ENCODE measurements at regions not wholly inside any gene's neighbourhood (a gene's known extent, or its start where the extent isn't known, plus 50 kb on each side); places are given as distances from the start of the nearest gene placed in this dataset.

- BruUV-seq (replicated peaks) = no TSS peak
- CTCF ChIA-PET = no interaction called here
- no peak for TF ChIP-seq CTCF (IDR thresholded peaks at IDR 0.05; ENCODE audit: unreplicated experiment)
- H3K36me3 Mint-ChIP-seq (ENCODE audit: insufficient read depth, unreplicated experiment) = no peaks in the 10 kb centered on the region
- no peak overlapping the region for H3K27ac Mint-ChIP-seq (ENCODE audit: unreplicated experiment)
- intact Hi-C loops (cut with micrococcal nuclease; ENCODE audit: unreplicated experiment) = loop anchor here (5.0 kb wide), 1 partner anchor 533 kb away; no protein-coding TSS in a partner anchor
- DNase-seq = no peak
- no peaks in the 10 kb centered on the region for H3K9me3 Mint-ChIP-seq (ENCODE audit: low read depth, unreplicated experiment)
- H3K4me1 Mint-ChIP-seq (ENCODE audit: low read depth, unreplicated experiment) = no peaks in the 10 kb centered on the region
- H3K4me3 Mint-ChIP-seq (ENCODE audit: low read depth, unreplicated experiment) = no peak overlapping the region
- H3K27me3 Mint-ChIP-seq (ENCODE audit: unreplicated experiment) = peaks cover 66% of the 10 kb centered on the region
Observed at GRCh38 chr12:94749890-94750289, 99.5 kb upstream of the TMCC3 start.

GRCh38 chr12:94749455-94749854, 99.1 kb upstream of the TMCC3 start:
- intact Hi-C loops (cut with micrococcal nuclease; ENCODE audit: unreplicated experiment) = loop anchor here (5.0 kb wide), 1 partner anchor 532 kb away; no protein-coding TSS in a partner anchor
- peaks cover 66% of the 10 kb centered on the region for H3K27me3 Mint-ChIP-seq (ENCODE audit: unreplicated experiment)
- no TSS peak for BruUV-seq (replicated peaks)
- TF ChIP-seq CTCF (IDR thresholded peaks at IDR 0.05; ENCODE audit: unreplicated experiment) = no peak
- no peak overlapping the region for H3K4me3 Mint-ChIP-seq (ENCODE audit: low read depth, unreplicated experiment)
- H3K27ac Mint-ChIP-seq (ENCODE audit: unreplicated experiment) = no peak overlapping the region
- no peaks in the 10 kb centered on the region for H3K4me1 Mint-ChIP-seq (ENCODE audit: low read depth, unreplicated experiment)
- CTCF ChIA-PET = no interaction called here
- no peaks in the 10 kb centered on the region for H3K9me3 Mint-ChIP-seq (ENCODE audit: low read depth, unreplicated experiment)
- H3K36me3 Mint-ChIP-seq (ENCODE audit: insufficient read depth, unreplicated experiment) = no peaks in the 10 kb centered on the region
- no peak for DNase-seq

GRCh38 chr12:94748726-94749421, 98.5 kb upstream of the TMCC3 start:
- H3K27me3 Mint-ChIP-seq (ENCODE audit: unreplicated experiment) = peaks cover 62% of the 10 kb centered on the region
- intact Hi-C loops (cut with micrococcal nuclease; ENCODE audit: unreplicated experiment) = loop anchor here (5.0 kb wide), 1 partner anchor 532 kb away; no protein-coding TSS in a partner anchor
- no peaks in the 10 kb centered on the region for H3K9me3 Mint-ChIP-seq (ENCODE audit: low read depth, unreplicated experiment)
- no peak overlapping the region for H3K4me3 Mint-ChIP-seq (ENCODE audit: low read depth, unreplicated experiment)
- H3K36me3 Mint-ChIP-seq (ENCODE audit: insufficient read depth, unreplicated experiment) = no peaks in the 10 kb centered on the region
- CTCF ChIA-PET = no interaction called here
- H3K27ac Mint-ChIP-seq (ENCODE audit: unreplicated experiment) = no peak overlapping the region
- no peak for TF ChIP-seq CTCF (IDR thresholded peaks at IDR 0.05; ENCODE audit: unreplicated experiment)
- no peak for DNase-seq
- H3K4me1 Mint-ChIP-seq (ENCODE audit: low read depth, unreplicated experiment) = no peaks in the 10 kb centered on the region
- BruUV-seq (replicated peaks) = no TSS peak

- intact Hi-C loops (cut with micrococcal nuclease; ENCODE audit: unreplicated experiment) = loop anchor here (5.0 kb wide), 1 partner anchor 528 kb away; no protein-coding TSS in a partner anchor
- CTCF ChIA-PET = no interaction called here
- Mint-ChIP-seq H3K27me3 (ENCODE audit: unreplicated experiment) (peaks cover 44% of the 10 kb centered on the region), H3K4me3 (ENCODE audit: low read depth, unreplicated experiment) (no peak overlapping the region), H3K9me3 (ENCODE audit: low read depth, unreplicated experiment) (no peaks in the 10 kb centered on the region), H3K4me1 (ENCODE audit: low read depth, unreplicated experiment) (no peaks in the 10 kb centered on the region), H3K36me3 (ENCODE audit: insufficient read depth, unreplicated experiment) (no peaks in the 10 kb centered on the region), H3K27ac (ENCODE audit: unreplicated experiment) (no peak overlapping the region)
- no peak for DNase-seq
- TF ChIP-seq CTCF (IDR thresholded peaks at IDR 0.05; ENCODE audit: unreplicated experiment) = no peak
- no TSS peak for BruUV-seq (replicated peaks)
Observed at GRCh38 chr12:94745562-94745961, 95.2 kb upstream of the TMCC3 start.

Measured in Calu3 (cell line).